ENCODE measurements at regions not wholly inside any gene's neighbourhood (a gene's known extent, or its start where the extent isn't known, plus 50 kb on each side); places are given as distances from the start of the nearest gene placed in this dataset.

DNA sequence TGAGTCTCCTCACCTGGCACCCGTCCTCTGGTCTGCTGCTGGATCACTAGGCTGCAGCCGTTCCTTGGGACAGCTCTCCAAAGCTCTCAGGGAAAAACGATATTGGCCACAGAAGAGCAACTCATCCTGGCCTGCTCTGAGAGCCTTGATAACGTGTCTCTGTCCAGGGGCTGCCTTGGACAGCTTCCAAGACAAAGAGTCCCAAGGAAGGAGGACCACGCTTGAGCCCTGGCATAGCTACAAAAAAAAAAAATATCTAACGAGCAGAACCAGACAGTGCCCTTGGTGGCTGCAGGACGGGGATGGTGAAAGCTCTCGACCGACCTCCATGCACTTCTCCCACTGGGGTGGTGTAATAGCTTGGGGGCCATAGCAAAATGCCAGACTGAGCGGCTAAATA lies 589.6 kb downstream of the NPHP4 start:
- TF ChIP-seq FOXP2 (optimal IDR thresholded peaks at IDR 0.05; ENCODE audit: borderline replicate concordance, extremely low read depth, extremely low read length, insufficient read depth) (no peak), SIN3A (IDR thresholded peaks at IDR 0.05; ENCODE audit: borderline replicate concordance, insufficient read depth, low read length) (no peak), TAF1 (IDR thresholded peaks at IDR 0.05; ENCODE audit: borderline replicate concordance, insufficient read depth, low read length) (no peak), POLR2AphosphoS5 (IDR thresholded peaks at IDR 0.05; ENCODE audit: low read depth, low read length) (no peak)
- TF ChIP-seq, protein P1, sequence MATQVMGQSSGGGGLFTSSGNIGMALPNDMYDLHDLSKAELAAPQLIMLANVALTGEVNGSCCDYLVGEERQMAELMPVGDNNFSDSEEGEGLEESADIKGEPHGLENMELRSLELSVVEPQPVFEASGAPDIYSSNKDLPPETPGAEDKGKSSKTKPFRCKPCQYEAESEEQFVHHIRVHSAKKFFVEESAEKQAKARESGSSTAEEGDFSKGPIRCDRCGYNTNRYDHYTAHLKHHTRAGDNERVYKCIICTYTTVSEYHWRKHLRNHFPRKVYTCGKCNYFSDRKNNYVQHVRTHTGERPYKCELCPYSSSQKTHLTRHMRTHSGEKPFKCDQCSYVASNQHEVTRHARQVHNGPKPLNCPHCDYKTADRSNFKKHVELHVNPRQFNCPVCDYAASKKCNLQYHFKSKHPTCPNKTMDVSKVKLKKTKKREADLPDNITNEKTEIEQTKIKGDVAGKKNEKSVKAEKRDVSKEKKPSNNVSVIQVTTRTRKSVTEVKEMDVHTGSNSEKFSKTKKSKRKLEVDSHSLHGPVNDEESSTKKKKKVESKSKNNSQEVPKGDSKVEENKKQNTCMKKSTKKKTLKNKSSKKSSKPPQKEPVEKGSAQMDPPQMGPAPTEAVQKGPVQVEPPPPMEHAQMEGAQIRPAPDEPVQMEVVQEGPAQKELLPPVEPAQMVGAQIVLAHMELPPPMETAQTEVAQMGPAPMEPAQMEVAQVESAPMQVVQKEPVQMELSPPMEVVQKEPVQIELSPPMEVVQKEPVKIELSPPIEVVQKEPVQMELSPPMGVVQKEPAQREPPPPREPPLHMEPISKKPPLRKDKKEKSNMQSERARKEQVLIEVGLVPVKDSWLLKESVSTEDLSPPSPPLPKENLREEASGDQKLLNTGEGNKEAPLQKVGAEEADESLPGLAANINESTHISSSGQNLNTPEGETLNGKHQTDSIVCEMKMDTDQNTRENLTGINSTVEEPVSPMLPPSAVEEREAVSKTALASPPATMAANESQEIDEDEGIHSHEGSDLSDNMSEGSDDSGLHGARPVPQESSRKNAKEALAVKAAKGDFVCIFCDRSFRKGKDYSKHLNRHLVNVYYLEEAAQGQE (IDR thresholded peaks at IDR 0.05; ENCODE audit: insufficient read depth in 1 of 2, low read depth in 2 of 2, low read length in 2 of 2): peak in 1 of 2 experiments; percentile 40; a peak in 1 of 4 replicates

Data from PFSK-1 (cell line).